AG20443 (cell line): ENCODE measurements at regions not wholly inside any gene's neighbourhood (a gene's known extent, or its start where the extent isn't known, plus 50 kb on each side); places are given as distances from the start of the nearest gene placed in this dataset.
"Not testable (repeated sequence)": the region's sequence is repeated elsewhere in the genome, so short reads cannot be mapped to it uniquely, and the experiment has no call there.

Experiments used
- DNase-seq: peaks from one replicate; pipeline ENCODE4 v3.0.0; 2012; ENCODE audit warnings: low spot score, mixed read lengths

DNA sequence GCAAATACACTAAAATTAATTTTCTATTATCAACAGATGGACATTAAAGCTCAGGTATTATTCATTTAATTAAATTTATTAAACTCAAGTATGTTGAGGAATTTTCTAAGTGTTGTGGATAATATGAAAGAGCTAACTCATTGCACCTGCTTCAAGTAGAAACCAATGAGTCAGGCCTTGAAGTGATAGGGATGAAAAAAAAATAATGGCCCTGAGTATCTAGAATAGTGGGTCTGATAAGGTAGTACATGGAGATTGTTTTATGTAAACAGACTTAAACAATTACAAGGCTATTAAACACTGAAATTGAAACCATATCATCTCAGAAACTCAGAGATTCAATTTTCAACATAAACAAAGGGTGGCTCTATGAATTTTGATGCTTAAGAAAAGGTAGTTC is 857.1 kb upstream of the GBE1 start:
- no peak for DNase-seq

- no peak for DNase-seq
Observed at GRCh38 chr3:82610236-82610635, 848.8 kb upstream of the GBE1 start.

DNA sequence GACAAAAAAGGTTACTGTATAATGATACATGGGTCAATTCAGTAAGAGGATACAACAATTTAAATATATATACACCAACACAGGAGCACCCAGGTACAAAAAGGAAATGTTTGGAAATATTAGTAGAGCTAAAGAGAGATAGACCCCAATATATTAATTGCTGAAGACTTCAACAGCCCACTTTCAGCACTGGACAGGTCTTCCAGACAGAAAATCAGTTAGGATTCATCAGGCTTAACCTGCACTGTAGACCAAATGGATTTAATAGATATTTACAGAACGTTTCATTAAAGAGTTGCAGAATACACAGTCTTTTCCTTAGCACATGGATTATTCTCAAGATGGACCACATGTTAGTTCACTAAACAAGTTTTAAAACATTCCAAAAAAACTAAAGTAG is 845.9 kb upstream of the GBE1 start:
- DNase-seq: no peak

GRCh38 chr3:82596805-82597204 is 835.4 kb upstream of the GBE1 start:
- DNase-seq: no peak

GRCh38 chr3:82595530-82595929 is 834.1 kb upstream of the GBE1 start:
- DNase-seq: no peak

DNA sequence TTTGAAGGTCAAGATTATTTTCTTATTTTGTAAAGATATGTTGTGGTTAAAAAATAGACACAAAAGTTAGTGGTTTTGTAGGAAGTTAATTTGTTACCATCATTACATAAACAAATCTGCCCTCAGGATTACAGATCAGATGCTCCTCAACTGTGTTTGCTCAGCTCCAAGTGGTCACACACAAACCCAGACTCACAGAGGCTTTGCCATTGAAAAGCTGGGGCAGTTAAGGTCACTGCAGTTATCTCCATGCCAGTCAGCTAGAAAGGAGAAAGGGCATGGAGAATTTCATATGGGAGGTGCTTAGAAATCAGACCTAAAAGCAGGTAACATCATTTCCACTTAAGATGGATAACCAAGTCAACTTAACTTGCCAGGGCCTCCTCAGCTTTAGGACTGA is 825.7 kb upstream of the GBE1 start:
- DNase-seq: no peak

DNA sequence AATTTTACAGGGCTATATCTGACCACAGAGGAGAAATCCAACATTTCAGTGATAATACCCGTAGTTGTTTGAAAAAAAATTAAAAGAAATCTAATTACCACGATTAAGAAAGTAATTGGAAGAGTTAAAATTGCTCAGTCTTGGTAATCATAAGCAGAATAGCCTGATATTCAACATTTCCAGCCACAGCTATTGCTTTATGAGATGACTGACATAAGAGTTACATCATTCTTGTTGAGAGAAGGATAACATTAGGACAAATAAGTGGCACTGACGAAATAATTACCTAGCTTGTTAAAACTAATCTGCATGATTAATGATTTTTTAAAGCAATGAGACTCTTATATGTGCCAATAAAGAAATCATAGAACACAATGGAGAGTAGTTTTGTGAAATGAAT is 825.0 kb upstream of the GBE1 start:
- DNase-seq: no peak

DNA sequence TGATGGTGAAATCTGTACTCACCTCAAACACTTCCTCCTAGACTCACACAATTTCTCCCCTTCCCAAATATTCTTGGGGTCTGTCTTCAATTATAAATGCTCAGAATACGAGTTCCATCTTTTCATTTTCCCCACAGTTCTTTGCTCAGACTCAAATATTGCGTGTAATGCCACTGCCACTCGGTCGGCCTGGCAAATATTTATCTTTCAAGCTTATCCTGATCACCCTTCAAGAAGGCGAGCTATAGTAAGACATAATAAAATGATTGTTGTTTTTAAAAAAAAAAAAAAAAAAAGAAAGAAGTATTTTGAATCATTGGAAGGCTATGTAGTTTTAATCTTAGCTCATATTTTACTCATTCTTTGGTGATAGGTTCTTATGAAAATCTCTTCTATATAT is 824.6 kb upstream of the GBE1 start:
- not testable (repeated sequence) for DNase-seq

DNA sequence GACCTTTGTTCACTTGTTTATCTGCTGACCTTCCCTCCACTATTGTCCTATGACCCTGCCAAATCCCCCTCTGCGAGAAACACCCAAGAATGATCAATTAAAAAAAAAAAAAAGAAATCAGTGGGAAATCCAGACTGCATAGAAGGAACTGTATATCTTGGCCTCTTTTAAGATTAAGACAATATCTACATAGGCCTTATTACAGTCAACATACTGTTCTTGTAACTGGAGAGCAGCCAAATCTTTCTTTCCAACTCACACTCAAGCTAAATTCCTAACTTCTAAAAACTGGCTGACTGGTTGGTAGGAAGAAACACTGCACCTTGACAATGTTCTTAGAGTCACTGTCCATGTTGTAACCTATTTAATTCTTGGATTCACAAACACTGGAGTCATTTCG is 824.1 kb upstream of the GBE1 start:
- DNase-seq: not testable (repeated sequence)

DNA sequence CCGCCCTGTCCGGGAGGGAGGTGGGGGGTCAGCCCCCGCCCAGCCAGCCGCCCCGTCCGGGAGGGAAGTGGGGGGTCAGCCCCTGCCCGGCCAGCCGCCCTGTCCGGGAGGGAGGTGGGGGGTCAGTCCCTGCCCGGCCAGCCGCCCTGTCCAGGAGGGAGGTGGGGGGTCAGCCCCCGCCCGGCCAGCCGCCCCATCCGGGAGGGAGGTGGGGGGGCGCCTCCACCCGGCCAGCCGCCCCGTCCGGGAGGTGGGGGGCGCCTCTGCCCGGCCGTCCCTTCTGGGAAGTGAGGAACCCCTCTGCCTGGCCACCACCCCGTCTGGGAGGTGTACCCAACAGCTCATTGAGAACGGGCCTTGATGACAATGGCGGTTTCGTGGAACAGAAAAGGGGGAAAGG is 823.4 kb upstream of the GBE1 start:
- not testable (repeated sequence) for DNase-seq

GRCh38 chr3:82584415-82584814 is 823.0 kb upstream of the GBE1 start:
- DNase-seq: not testable (repeated sequence)

- DNase-seq: no peak
Observed at GRCh38 chr3:82581350-82581749, 819.9 kb upstream of the GBE1 start.

DNA sequence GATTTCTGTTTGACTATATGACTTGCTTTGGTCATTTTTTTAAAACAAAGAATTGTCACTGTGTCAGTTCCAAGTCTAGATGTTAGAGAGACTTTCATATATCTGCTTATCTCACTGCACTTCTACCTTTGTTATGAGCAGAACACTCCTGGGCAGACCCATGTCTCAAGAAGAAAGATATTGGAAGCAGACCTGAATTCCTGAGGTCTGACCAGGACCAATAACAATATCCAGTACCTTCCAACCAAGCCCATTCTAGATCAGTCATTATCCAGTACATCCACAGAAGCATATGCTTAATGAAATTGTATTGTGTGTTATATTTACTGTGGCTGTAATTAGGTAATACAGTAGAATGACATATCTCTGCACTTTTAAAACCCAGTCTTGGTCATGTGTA is 811.3 kb upstream of the GBE1 start:
- no peak for DNase-seq

GRCh38 chr3:82568776-82569338 is 807.4 kb upstream of the GBE1 start:
- DNase-seq: no peak

DNA sequence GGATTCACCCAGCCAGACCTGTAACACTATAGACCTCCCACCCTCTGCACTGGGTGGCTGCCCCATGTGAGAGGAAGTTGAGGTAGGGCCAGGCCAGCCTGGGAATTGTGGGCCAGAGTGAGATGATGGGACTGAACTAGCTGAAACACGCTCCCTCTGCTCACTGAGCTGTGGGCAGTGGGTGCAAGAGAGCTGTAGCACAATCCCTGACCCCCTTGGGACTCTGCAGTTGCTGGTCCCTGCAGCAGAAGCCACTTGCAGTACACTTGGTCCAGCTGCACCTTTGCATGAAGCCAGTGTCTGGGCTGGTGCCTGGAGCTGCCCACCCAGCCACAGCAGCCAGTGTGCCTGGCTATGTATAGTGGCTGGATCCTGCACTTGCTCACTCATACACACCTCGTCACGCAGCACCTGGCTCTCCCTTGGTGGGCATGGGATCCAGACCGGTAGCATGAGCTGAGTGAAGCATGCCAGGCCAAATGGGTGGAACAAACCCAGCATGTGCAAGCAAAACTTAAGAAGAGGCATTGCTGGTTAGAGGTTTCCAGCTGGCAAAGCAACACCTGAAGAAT is 805.7 kb upstream of the GBE1 start:
- no peak for DNase-seq

- DNase-seq: no peak
Observed at GRCh38 chr3:82562896-82563295, 801.5 kb upstream of the GBE1 start.

DNA sequence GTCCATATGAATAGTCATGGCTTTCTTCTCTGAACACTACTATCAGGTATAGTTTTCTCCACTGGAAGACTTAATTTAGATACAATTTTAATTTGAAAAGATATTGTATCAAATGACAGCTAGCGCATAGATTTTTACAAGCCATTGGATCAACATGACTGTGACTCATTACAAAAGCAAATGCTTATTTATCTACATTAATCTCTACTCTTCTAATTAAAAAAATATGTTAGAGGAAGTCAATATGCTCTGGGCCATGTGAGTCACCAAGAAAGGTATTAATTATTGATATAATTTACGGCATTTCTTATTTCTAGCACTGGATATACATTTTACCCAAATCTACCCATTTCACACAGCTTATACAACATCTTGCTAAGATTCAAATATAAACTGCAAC is 800.3 kb upstream of the GBE1 start:
- no peak for DNase-seq

DNA sequence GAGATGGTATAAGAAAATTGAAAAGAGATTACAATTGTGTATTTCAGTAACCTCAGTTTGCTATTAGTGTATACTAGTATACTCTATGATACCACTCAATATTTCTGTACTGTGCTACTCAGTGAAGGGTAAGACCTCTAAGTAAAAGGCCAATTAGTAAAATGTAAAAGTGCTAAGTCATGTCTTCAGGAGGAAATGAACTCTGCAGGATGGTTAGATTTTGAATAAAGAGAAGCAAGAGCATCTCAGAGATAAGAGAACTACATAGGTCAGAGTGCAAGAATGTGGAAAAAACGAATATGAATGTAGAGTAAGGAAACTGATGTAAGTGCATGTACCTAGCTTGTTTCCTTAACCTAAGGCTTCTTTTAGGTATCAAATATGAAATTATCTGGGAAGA is 796.6 kb upstream of the GBE1 start:
- DNase-seq: no peak

DNA sequence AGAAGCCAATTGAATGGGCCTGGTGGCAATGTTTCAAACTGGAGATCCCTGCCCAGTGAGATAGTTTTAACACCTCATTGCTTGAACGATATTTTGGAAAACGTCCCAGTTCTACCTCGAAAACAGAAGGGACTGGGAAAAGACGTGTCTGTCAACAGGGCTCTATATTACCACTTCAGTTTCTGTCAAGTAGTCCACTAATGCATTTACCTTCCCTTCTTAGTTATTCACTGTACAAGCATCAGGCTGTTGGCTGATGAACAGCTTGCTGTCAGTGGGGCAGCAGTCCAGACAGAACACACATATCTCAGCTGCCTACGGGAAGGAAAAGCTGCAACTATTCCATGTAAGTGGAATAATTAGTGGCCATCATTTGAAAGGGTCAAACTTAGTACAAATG is 794.7 kb upstream of the GBE1 start:
- DNase-seq: no peak

- DNase-seq: not testable (repeated sequence)
Observed at GRCh38 chr3:82542556-82542955, 781.1 kb upstream of the GBE1 start.

- DNase-seq: no peak
Observed at GRCh38 chr3:82521657-82522056, 760.2 kb upstream of the GBE1 start.

GRCh38 chr3:82520846-82521245 is 759.4 kb upstream of the GBE1 start:
- DNase-seq: no peak

DNA sequence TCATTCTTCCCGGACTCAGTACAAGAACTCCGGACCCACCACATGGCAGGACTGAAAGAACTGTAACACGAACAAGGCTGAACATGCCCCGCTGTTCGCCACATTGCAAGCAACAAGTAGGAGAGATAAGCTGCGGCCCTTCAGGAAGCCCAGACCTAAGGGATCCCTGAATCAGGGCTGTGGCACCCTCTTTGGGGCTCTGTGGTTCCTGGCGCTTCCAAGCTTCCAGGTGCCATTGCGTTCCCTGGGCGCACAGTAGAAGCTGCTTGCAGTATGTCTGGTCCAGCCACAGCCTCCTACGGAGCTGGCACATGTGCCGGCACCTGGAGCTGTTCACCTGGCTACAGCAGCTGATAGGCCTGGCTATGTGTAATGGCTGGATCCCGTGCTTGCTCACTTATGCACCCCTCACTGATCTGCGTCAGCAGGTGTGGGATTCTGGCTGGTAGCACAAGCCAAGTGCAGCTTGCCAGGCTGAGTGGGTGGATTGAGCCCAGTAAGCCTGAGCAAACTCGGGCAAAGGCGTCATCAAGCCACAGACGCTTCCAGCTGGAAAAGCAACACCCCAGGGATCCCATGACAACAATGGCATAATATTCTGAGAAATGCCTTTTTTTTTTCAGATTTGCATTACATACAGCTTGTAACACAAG is 748.6 kb upstream of the GBE1 start:
- no peak for DNase-seq
